HL-60/S4 (cell line): ENCODE measurements at regions not wholly inside any gene's neighbourhood (a gene's known extent, or its start where the extent isn't known, plus 50 kb on each side); places are given as distances from the start of the nearest gene placed in this dataset.
"Not testable (repeated sequence)": the region's sequence is repeated elsewhere in the genome, so short reads cannot be mapped to it uniquely, and the experiment has no call there.

Experiments used
- in situ Hi-C: fragments of 300-500 bp; cut with MboI; formaldehyde crosslinking; loops from 2 replicates; pipeline ENCODE4 v1.14.3; 2022; ENCODE audit warnings: low sequenced_read_pairs

GRCh38 chr7:81014266-81014665 is 95.4 kb upstream of the SEMA3C start:
- in situ Hi-C loops, result no loop called here

DNA sequence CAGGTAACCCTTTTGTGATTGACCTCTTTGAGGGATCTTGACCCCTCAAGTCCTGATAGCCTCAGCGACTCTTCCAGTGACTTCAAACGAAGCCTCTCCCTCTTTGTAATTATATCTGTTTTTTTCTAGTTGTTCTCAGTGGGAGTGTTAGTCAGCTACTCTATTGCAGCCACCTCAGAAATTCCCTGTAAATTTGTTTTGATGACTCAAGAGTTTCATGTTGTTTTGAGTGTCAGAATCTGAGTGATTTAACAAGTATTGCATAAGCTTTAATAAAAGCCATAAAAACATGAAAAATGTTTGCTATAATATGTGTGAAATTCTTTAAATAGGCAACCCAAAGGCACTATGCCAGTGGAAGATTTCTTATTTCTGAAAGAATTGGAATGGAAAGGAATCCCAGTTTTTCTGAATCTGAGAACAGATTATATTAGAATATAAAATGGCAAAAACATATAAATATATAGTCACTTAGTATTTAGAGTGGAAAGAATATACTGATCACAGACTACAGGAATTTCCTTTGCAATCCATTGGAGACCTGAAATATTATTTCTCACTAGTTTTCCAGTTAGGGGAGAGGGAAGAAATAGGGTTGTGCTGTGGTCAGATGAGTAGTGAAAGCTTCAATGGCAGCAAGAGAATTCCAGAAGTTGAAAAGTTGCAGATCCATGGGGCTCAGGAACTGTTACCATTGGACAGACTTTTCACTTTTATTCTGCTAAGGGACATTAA is 94.4 kb upstream of the SEMA3C start:
- in situ Hi-C loops, result no loop called here

- in situ Hi-C loops, result no loop called here
These were observed 90.0 kb upstream of the SEMA3C start for GRCh38 chr7:81008901-81009300.

DNA sequence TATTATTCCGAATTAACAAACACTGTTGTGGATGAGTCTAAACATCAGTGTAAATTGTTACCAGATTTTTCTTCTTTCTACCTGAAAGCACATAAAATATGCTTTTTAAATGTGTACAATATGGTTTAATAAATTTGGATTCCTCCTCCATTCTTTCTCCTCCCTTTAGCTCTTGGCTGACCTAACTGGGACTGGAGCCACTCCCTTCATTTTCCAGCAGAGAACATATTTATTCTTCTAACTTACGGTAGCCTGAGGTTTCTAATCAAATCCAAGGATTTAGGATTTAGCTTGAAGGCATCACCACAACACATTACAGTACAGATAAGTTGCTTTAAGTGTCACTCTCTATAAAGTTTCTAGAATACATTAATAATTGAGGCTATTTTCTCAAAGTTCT is 88.2 kb upstream of the SEMA3C start:
- in situ Hi-C loops, result no loop called here

GRCh38 chr7:81005254-81005653 is 86.4 kb upstream of the SEMA3C start:
- in situ Hi-C loops, result no loop called here

DNA sequence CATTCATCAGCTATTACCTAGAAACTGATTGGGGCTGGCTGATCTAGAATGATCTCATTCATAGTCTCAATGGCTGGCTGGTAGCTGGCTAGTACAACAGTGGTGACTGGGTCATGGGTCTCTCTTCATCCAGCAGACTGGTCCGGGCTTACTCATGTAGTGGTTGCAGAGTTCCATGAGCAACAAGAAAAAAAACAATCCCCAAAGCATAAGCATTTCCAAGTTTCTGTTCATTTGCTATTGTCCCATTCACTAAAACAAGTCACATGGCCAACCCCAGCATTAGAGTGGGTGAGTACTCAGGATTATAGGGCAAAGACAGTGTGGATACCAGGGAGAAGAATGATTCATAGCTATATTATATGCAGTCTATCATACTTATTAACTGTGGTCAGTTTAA is 85.2 kb upstream of the SEMA3C start:
- in situ Hi-C loops, result no loop called here

- in situ Hi-C loops, result no loop called here
These were observed 84.5 kb upstream of the SEMA3C start for GRCh38 chr7:81003326-81003725.

GRCh38 chr7:81002421-81002820 is 83.6 kb upstream of the SEMA3C start:
- in situ Hi-C loops, result no loop called here

- in situ Hi-C loops, result no loop called here
These were observed 80.9 kb upstream of the SEMA3C start for GRCh38 chr7:80999771-81000170.

DNA sequence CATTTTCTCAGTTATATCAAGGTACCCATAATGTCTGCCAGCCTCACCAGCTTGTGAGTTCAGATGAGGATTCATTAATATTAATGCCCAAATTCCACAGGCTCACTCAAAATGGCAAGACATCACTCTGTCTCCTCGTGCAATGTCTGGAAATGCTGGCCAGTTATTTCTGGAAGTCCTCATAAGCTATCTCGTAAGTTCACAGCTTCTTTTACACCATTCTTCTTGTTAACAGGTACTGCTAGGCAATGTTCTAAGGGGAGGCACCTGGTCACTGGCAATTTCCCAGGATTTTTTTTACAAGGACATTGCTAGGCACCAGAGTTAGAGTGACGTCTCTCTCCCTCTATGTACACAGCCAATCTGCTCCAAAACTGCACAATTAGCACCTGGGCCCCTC is 80.2 kb upstream of the SEMA3C start:
- in situ Hi-C loops, result no loop called here

DNA sequence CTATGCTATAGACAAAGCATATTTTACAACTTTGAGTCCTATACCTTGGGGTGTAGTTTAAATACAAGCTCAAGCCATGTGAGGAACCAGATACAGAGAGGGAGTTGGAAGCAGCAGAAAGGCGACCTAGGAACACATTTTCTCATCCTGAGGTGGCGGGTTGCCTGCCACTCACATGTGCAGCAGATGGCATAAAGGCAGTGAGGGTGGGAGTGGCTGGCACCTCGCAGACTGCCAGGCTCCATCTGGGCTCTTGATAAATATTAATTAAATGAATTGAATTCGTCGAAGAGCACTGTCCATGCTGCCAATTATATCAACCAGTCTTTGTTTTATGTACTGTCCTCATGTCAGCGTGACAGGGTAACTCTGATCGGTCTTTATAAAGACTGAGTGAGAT is 79.0 kb upstream of the SEMA3C start:
- in situ Hi-C loops, result no loop called here

DNA sequence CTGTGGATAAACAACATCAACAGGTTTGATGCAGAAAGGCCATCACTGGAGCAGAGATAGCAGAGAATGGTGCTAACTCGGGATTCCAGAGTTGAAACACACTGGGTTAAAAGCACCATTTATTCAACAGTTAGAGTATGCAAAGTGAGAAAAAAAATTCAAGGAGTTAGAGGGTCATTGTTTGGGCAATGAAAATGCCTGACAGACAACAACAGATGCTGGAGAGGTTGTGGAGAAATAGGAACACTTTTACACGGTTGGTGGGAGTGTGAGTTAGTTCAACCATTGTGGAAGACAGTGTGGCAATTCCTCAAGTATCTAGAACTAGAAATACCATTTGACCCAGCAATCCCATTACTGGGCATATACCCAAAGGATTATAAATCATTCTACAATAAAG is 77.4 kb upstream of the SEMA3C start:
- in situ Hi-C loops, result not testable (repeated sequence)

DNA sequence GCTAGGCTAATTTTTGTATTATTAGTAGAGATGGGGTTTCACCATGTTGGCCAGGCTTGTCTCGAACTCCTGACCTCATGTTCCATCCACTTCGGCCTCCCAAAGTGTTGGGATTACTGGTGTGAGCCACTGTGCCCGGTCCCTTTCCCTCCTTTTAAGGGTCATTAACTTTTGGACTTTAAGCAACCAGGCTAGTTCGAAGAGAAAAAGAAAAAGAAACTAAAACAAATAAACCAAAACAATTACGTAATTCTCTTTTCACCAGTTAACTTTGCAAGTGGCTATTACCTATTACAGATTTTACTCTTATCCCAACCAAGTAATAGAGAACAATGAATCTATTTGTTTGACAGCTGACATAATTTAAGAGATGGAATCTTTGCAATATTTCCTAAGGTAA is 72.8 kb upstream of the SEMA3C start:
- in situ Hi-C loops, result no loop called here

DNA sequence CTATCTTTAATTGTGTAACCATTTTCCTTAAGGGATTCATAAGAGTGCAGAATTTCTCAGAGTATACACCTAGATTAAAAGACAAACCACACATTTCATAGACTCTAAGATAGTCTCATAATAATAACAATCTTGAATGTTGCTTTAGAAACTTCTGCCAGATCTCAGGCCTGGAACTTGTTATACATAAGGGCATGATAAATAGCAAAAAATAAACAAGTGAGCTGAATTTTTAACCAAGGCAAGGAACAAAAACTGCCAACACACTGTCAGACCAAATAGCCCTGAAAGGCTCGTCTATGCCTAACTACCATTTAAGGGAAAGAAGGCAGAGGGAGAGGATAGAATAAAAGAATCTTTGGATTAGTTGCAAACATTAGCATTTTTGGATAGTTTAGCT is 65.8 kb upstream of the SEMA3C start:
- in situ Hi-C loops, result no loop called here

- in situ Hi-C loops, result no loop called here
These were observed 62.6 kb upstream of the SEMA3C start for GRCh38 chr7:80981405-80981804.

- in situ Hi-C loops, result no loop called here
These were observed 58.9 kb upstream of the SEMA3C start for GRCh38 chr7:80977751-80978150.

DNA sequence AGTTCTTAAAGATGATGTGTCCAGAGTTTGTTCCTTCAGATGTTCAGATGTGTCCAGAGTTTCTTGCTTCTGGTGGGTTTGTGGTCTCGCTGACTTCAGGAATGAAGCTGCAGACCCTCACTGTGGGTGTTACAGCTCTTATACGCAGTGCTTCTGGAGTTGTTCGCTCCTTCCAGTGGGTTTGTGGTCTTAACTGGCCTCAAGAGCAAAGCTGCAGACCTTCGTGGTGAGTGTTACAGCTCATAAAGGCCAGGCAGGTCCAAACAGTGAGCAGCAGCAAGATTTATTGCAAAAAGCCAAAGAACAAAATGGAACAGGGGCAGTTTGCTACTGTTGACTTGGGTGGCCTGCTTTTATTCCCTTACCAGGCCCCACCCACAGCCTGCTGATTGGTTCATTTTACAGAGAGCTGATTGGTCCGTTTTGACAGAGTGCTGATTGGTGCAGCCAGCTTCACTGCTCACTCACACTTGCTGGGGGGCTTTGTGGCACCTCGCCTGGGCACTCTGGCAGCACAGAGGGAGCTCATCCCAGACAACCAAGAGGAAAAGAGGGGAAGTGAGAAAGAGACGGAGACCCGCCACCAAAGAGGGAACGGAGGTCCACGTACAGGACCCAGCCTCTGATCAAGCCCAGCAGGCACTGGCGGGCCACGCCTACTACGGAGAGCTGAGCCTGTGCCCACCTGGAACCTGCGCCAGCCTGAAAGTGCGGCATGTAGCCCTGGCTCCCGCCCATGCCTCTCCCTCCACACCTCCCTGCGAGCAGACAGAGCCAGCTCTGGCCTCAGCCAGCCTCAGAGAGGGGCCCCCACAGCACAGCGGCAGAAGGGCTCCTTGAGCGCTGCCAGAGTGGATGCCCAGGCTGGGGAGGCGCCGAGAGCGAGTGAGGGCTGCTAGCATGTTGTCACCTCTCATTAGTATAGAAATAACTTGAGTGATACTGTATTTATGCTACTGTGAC is 55.8 kb upstream of the SEMA3C start:
- in situ Hi-C loops, result no loop called here

GRCh38 chr7:80971225-80971624 is 52.4 kb upstream of the SEMA3C start:
- in situ Hi-C loops, result no loop called here
